ENCODE measurements at regions not wholly inside any gene's neighbourhood (a gene's known extent, or its start where the extent isn't known, plus 50 kb on each side); places are given as distances from the start of the nearest gene placed in this dataset.

- Histone ChIP-seq H3K36me3 (ENCODE audit: control insufficient read depth, insufficient read depth, low read length) (no peaks in the 10 kb centered on the region), H3K4me3 (ENCODE audit: low read depth, low read length) (no peak overlapping the region), H3K27me3 (ENCODE audit: control insufficient read depth, insufficient read depth, low read length) (no peaks in the 10 kb centered on the region)
- no peak for DNase-seq (ENCODE audit: low read depth)
- POLR2A ChIA-PET, result no interaction called here
- TF ChIP-seq CTCF (IDR thresholded peaks at IDR 0.05; ENCODE audit: insufficient read depth, low read depth, low read length), result no peak
- CTCF ChIA-PET, result no interaction called here
Measured at GRCh38 chr15:87200149-87200548, 1056.4 kb downstream of the NTRK3 start.

- CTCF ChIA-PET, result no interaction called here
- POLR2A ChIA-PET, result no interaction called here
- TF ChIP-seq CTCF (IDR thresholded peaks at IDR 0.05; ENCODE audit: insufficient read depth, low read depth, low read length), result no peak
- Histone ChIP-seq H3K36me3 (ENCODE audit: control insufficient read depth, insufficient read depth, low read length) (no peaks in the 10 kb centered on the region), H3K27me3 (ENCODE audit: control insufficient read depth, insufficient read depth, low read length) (no peaks in the 10 kb centered on the region), H3K4me3 (ENCODE audit: low read depth, low read length) (no peak overlapping the region)
- no peak for DNase-seq (ENCODE audit: low read depth)
Measured at GRCh38 chr15:87197981-87198380, 1058.6 kb downstream of the NTRK3 start.

- POLR2A ChIA-PET, result no interaction called here
- no peak for TF ChIP-seq CTCF (IDR thresholded peaks at IDR 0.05; ENCODE audit: insufficient read depth, low read depth, low read length)
- Histone ChIP-seq H3K4me3 (ENCODE audit: low read depth, low read length) (no peak overlapping the region), H3K27me3 (ENCODE audit: control insufficient read depth, insufficient read depth, low read length) (no peaks in the 10 kb centered on the region), H3K36me3 (ENCODE audit: control insufficient read depth, insufficient read depth, low read length) (no peaks in the 10 kb centered on the region)
- no peak for DNase-seq (ENCODE audit: low read depth)
- CTCF ChIA-PET, result interaction anchor here (1.6 kb wide), 1 partner anchor 21 kb away, joined by 3 read pairs; no protein-coding TSS in a partner anchor
Measured at GRCh38 chr15:87196498-87196897, 1060.0 kb downstream of the NTRK3 start.

GRCh38 chr15:87193481-87193880 is 1063.1 kb downstream of the NTRK3 start:
- POLR2A ChIA-PET, result no interaction called here
- CTCF ChIA-PET, result no interaction called here
- no peak for DNase-seq (ENCODE audit: low read depth)

GRCh38 chr15:87167706-87168105 is 1088.0 kb downstream of the AGBL1 start:
- H3K27me3 ChIP-seq (ENCODE audit: control insufficient read depth, insufficient read depth, low read length), result no peaks in the 10 kb centered on the region
- H3K36me3 ChIP-seq (ENCODE audit: control insufficient read depth, insufficient read depth, low read length), result no peaks in the 10 kb centered on the region
- ChIA-PET POLR2A (no interaction called here), CTCF (no interaction called here)
- no peak overlapping the region for H3K4me3 ChIP-seq (ENCODE audit: low read depth, low read length)
- no peak for DNase-seq (ENCODE audit: low read depth)
- TF ChIP-seq CTCF (IDR thresholded peaks at IDR 0.05; ENCODE audit: insufficient read depth, low read depth, low read length), result no peak

More at GRCh38 chr15:87193481-87193880, 1063.1 kb downstream of the NTRK3 start:
- Histone ChIP-seq H3K4me3 (ENCODE audit: low read depth, low read length) (no peak overlapping the region), H3K27me3 (ENCODE audit: control insufficient read depth, insufficient read depth, low read length) (no peaks in the 10 kb centered on the region), H3K36me3 (ENCODE audit: control insufficient read depth, insufficient read depth, low read length) (no peaks in the 10 kb centered on the region)
- no peak for TF ChIP-seq CTCF (IDR thresholded peaks at IDR 0.05; ENCODE audit: insufficient read depth, low read depth, low read length)

All from BJ (cell line).